Ishikawa (cell line): ENCODE measurements at regions not wholly inside any gene's neighbourhood (a gene's known extent, or its start where the extent isn't known, plus 50 kb on each side); places are given as distances from the start of the nearest gene placed in this dataset.

Experiments used
- CEBPB ChIP-seq: IDR thresholded peaks from 2 replicates; pipeline ENCODE4 v1.6.1; 2012
- CREB1 ChIP-seq: IDR thresholded peaks from 2 replicates; pipeline ENCODE4 v1.6.1; 2012; ENCODE audit warnings: low read depth
- EGR1 ChIP-seq: IDR thresholded peaks from 2 replicates; pipeline ENCODE4 v1.6.1; 2012
- EP300 ChIP-seq: IDR thresholded peaks from 2 replicates; pipeline ENCODE4 v1.6.1; 2012; ENCODE audit warnings: borderline replicate concordance
- FOXM1 ChIP-seq: IDR thresholded peaks from 2 replicates; pipeline ENCODE4 v1.6.1; 2012; ENCODE audit warnings: low read depth, borderline replicate concordance
- MAX ChIP-seq: IDR thresholded peaks from 2 replicates; pipeline ENCODE4 v1.6.1; 2012
- NFIC ChIP-seq: IDR thresholded peaks from 2 replicates; pipeline ENCODE4 v1.6.1; 2012
- RAD21 ChIP-seq: IDR thresholded peaks from 2 replicates; pipeline ENCODE4 v1.6.1; 2012; ENCODE audit warnings: low read depth
- REST ChIP-seq: IDR thresholded peaks from 2 replicates; pipeline ENCODE4 v1.6.1; 2012; ENCODE audit warnings: low read depth, mild to moderate bottlenecking
- TAF1 ChIP-seq: IDR thresholded peaks from 2 replicates; pipeline ENCODE4 v1.6.1; 2012; ENCODE audit warnings: low read depth, mild to moderate bottlenecking
- TCF12 ChIP-seq: IDR thresholded peaks from 2 replicates; pipeline ENCODE4 v1.6.1; 2012; ENCODE audit warnings: low read depth
- TEAD4 ChIP-seq: IDR thresholded peaks from 2 replicates; pipeline ENCODE4 v1.6.1; 2012
- USF1 ChIP-seq: IDR thresholded peaks from 2 replicates; pipeline ENCODE4 v1.6.1; 2012
- YY1 ChIP-seq: IDR thresholded peaks from 2 replicates; pipeline ENCODE4 v1.6.1; 2012; ENCODE audit warnings: low read depth
- ZBTB7A ChIP-seq: IDR thresholded peaks from 2 replicates; pipeline ENCODE4 v1.6.1; 2012; ENCODE audit warnings: low read depth

- TF ChIP-seq FOXM1 (no peak), CREB1 (no peak), TAF1 (no peak), USF1 (no peak), EGR1 (no peak), REST (no peak)
Observed at GRCh38 chrX:16466640-16467432, 183.1 kb upstream of the S100G start.

GRCh38 chrX:16469870-16470269, 180.1 kb upstream of the S100G start:
- no peak for TF ChIP-seq FOXM1
- TF ChIP-seq RAD21 = no peak
- no peak for TF ChIP-seq REST

DNA sequence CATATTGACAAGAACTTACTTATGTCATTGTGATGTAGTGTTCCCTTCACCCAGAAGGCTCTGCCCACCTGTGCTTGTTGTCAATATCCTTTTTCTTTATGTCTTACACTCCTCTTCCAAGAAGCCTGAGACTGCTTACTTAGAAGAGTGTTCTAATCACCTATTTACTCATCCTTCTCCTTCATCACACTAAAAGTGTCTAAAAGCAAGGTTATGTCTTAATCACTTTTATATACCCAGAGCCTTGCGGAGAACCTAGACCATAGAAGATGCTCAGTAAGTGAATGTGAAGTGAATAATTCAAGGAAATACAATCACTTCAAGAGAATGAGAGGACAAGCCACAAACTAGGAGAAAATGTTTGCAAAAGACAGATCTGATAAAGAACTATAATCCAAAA, 177.6 kb upstream of the S100G start:
- TF ChIP-seq RAD21 (no peak), MAX (no peak), TCF12 (no peak), FOXM1 (no peak), REST (no peak), TAF1 (no peak), USF1 (no peak)

DNA sequence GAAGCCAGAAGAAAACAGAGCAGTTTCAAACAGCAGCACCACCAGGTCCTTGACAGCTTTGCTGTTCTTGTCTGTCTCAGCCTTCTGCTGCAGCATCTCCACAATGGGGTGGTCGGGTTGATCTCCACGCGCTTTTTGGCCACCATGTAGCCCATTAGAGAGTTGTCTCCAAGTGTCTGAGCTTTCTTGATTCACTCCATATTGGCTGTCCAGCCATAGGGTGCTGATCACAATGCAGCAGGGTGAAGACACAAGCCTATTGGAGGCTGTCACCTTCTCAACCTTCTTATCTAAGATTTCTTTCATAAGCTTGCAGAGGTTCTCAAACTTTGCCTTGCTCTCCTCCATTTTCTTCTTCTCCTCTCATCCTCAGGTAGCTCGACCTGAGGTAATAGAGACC, 175.4 kb upstream of the S100G start:
- TF ChIP-seq YY1 = no peak
- TF ChIP-seq REST = peak; percentile 42; the same call in 1 of the 2 replicates

DNA sequence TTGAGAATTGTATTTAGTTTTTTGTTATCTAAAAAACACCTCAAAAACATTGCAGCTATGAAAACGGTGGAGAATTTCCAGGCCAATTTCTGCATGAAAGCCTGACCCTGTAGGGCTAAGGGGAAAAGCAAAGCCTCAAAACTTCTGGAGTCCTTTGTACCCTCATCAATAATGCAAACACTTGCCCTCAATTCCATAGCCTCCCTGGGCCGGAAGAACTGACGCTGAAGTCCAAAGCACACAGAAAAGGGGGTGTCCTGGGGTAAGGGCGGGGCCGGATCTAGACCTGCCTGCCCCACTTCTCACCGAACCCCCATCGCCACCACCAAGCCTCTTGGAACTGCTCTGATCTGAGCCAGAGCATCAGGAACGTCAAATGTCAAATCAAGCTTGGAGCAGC, 173.9 kb upstream of the S100G start:
- TF ChIP-seq CREB1 (no peak), TCF12 (no peak), FOXM1 (no peak), ZBTB7A (no peak), TAF1 (no peak), USF1 (no peak), EP300 (no peak), MAX (no peak), TEAD4 (no peak), REST (no peak), RAD21 (no peak), YY1 (no peak), NFIC (no peak), EGR1 (no peak), CEBPB (no peak)
